IPS-15b (cell line): ENCODE measurements at regions not wholly inside any gene's neighbourhood (a gene's known extent, or its start where the extent isn't known, plus 50 kb on each side); places are given as distances from the start of the nearest gene placed in this dataset.

ENCODE experiments used
- H3K27me3 ChIP-seq: one replicate; pipeline ENCODE4 v1.6.1; 2013; ENCODE audit warnings: low read length; ENCODE audit not compliant: control insufficient read depth, insufficient read depth
- H3K36me3 ChIP-seq: one replicate; pipeline ENCODE4 v1.6.1; 2013; ENCODE audit warnings: low read length; ENCODE audit not compliant: control insufficient read depth, insufficient read depth
- H3K4me1 ChIP-seq: one replicate; pipeline ENCODE4 v1.6.1; 2013; ENCODE audit warnings: mild to moderate bottlenecking, low read length; ENCODE audit not compliant: control insufficient read depth, insufficient read depth
- H3K4me3 ChIP-seq: one replicate; pipeline ENCODE4 v1.5.1; 2013; ENCODE audit warnings: low read depth, low read length
- H3K9ac ChIP-seq: one replicate; pipeline ENCODE4 v1.6.1; 2013; ENCODE audit warnings: low read depth, mild to moderate bottlenecking, low read length
- H3K9me3 ChIP-seq: one replicate; pipeline ENCODE4 v1.6.1; 2013; ENCODE audit warnings: mild to moderate bottlenecking, low read length; ENCODE audit not compliant: control insufficient read depth, insufficient read depth

DNA sequence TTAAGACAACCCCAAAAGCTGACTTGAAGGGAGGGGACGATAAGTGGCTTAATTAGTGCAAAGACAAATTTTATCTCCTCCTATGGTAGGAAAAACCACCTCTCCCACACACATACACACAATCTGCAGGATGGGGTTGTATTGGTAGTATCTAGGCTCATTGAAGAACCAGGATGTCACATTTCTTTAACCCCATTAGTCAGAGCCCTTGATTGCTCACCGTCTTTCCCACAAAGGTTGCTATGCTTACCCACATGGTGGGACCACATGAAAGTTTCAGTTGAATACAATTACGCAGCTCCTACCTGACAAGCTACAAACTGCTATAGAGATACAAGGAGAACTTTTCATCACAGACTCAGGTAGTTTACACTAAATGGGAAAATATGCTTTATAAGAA, 765.0 kb upstream of the CELF4 start:
- H3K27me3 ChIP-seq = no peaks in the 10 kb centered on the region
- H3K4me3 ChIP-seq = no peak overlapping the region
- no peaks in the 10 kb centered on the region for H3K9me3 ChIP-seq
- H3K9ac ChIP-seq = no peak overlapping the region
- H3K4me1 ChIP-seq = no peaks in the 10 kb centered on the region
- no peaks in the 10 kb centered on the region for H3K36me3 ChIP-seq

DNA sequence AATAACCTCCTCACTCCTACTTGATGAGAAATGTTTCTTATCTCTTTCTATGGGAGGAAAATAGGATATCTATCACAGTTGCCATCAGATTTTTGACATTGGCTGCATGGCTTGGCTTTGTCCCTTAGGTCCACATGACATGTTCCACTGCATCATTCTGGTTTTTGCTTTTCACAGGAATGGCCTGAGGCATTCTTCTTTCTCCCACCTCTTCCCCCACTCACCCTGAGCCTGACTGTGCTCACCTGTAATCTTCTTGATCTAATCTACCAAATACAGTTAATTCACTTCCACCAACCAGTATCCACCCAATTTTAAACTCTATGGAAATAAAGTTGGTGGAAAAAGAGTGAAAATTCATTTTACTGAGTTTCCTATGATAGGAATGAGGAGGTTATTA, 763.5 kb upstream of the CELF4 start:
- no peaks in the 10 kb centered on the region for H3K9me3 ChIP-seq
- no peaks in the 10 kb centered on the region for H3K4me1 ChIP-seq
- H3K4me3 ChIP-seq = no peak overlapping the region
- no peaks in the 10 kb centered on the region for H3K27me3 ChIP-seq
- no peak overlapping the region for H3K9ac ChIP-seq
- no peaks in the 10 kb centered on the region for H3K36me3 ChIP-seq

DNA sequence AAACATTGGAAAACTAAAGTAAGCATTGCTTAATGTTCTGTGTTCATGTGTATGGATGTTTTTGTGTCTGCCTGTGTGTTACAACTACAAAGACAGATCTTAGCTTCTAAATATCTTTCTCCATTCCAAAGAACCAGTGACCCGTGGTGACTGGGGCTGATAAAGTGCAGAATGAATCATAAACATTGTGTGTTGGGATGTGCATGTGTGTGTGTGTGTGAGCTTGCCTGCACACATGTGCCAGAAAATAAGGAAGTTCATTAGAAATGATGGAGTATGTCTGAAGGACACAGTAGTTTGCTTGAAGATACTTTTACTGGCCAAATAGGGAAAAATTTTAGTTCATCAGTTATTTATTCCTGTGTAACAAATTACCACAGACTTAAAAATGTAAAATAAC, 756.6 kb upstream of the CELF4 start:
- Histone ChIP-seq H3K4me3 (no peak overlapping the region), H3K27me3 (no peaks in the 10 kb centered on the region), H3K9me3 (no peaks in the 10 kb centered on the region), H3K9ac (no peak overlapping the region), H3K4me1 (no peaks in the 10 kb centered on the region), H3K36me3 (no peaks in the 10 kb centered on the region)

DNA sequence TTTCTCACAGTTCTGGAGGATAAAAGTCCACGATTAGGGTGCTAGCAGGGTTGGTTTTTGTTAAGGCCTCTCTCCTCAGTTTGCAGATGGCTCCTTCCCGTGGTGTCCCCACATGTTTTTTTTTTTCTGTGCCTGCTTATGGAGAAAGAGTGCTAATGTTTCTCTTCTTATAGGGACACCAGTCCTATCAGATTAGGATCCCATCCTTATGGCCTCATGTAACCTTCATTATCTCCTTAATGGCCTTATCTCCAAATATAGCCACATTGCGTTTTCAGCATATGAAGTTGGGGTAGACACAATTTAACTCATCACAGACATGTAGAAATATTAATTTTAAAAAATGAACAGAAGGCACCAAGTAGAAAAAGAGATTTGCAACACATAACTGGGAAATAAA, 755.7 kb upstream of the CELF4 start:
- Histone ChIP-seq H3K4me1 (no peaks in the 10 kb centered on the region), H3K36me3 (no peaks in the 10 kb centered on the region), H3K4me3 (no peak overlapping the region), H3K9ac (no peak overlapping the region), H3K27me3 (no peaks in the 10 kb centered on the region), H3K9me3 (no peaks in the 10 kb centered on the region)

DNA sequence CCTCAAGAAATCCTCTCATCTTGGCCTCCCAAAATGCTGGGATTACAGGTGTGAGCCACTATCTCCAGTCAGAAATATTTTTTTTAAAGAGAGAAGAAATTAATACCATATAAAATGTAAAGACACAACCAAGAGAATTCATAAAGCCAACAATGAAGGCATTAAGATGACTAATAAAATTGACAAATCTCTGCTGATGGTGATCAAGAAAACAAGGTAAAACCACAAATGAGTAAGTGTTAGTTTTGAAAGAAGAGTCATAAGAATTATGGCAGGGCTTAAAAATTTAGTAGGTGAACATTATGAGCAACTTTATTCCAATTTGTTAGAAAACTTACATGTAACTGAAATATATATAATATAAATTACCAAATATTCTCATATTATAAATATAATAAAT, 752.8 kb upstream of the CELF4 start:
- H3K9me3 ChIP-seq = no peaks in the 10 kb centered on the region

DNA sequence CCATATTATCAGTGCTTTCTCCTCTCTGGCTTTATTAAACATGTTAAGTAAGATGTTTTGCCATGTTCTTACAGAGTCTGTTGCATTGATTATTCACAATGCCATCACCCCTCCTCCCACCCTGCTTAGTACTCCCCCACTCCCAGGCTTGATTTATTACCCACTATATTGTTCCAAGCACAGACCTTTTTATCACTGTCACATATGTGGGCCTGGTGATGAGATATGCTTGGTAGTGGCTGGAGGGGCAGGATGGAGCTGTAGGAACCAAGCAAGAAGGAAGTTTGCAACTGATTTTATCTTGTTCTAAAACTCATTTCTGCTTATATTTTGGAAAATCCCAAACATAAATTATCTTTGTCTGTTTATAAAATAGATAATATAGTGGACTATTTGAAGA, 748.2 kb upstream of the CELF4 start:
- Histone ChIP-seq H3K27me3 (no peaks in the 10 kb centered on the region), H3K4me1 (no peaks in the 10 kb centered on the region), H3K4me3 (no peak overlapping the region), H3K36me3 (no peaks in the 10 kb centered on the region), H3K9ac (no peak overlapping the region), H3K9me3 (no peaks in the 10 kb centered on the region)

More for the DNA sequence above, 752.8 kb upstream of the CELF4 start:
- Histone ChIP-seq H3K4me1 (no peaks in the 10 kb centered on the region), H3K4me3 (no peak overlapping the region), H3K9ac (no peak overlapping the region), H3K27me3 (no peaks in the 10 kb centered on the region), H3K36me3 (no peaks in the 10 kb centered on the region)

DNA sequence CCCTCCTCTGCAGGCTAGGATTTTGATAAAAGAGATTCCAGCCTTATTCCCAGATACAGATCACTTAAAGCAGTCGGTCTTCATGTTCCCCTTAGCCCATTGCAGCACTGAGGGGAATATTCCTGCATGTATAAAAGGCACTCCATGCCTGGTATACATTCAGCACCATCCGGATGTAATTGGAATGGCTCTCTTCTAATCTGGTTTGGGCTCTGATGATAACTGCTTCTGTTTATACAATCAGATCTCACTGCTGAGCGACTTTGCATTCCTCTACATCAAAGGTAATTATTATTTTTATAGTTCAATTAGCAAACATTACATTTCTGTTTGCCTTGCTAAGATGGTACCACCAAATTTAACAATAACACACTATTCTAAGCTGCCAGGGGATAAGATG, 746.9 kb upstream of the CELF4 start:
- Histone ChIP-seq H3K4me1 (no peaks in the 10 kb centered on the region), H3K4me3 (no peak overlapping the region), H3K9me3 (no peaks in the 10 kb centered on the region), H3K27me3 (no peaks in the 10 kb centered on the region), H3K9ac (no peak overlapping the region), H3K36me3 (no peaks in the 10 kb centered on the region)

DNA sequence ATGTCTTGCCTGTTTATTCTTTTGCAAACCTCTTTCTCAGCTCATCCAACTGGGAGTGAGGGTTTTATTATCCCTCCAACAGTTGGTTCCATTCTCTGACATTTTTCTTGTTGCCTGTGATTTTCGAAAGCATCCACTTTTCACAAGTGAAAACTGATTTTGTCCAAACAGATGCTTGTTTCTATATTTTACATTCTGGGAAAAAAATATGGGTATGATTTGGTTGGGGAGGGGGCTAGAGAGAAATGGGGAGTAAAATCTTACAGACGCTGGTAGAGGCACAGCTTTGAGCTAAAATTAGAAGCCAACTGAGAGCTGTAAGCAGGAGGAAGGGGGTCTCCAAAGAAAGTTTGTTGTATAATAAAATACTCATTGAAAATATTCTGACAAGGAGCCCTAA, 745.3 kb upstream of the CELF4 start:
- Histone ChIP-seq H3K36me3 (no peaks in the 10 kb centered on the region), H3K9ac (no peak overlapping the region), H3K4me3 (no peak overlapping the region), H3K9me3 (no peaks in the 10 kb centered on the region), H3K4me1 (no peaks in the 10 kb centered on the region), H3K27me3 (no peaks in the 10 kb centered on the region)

DNA sequence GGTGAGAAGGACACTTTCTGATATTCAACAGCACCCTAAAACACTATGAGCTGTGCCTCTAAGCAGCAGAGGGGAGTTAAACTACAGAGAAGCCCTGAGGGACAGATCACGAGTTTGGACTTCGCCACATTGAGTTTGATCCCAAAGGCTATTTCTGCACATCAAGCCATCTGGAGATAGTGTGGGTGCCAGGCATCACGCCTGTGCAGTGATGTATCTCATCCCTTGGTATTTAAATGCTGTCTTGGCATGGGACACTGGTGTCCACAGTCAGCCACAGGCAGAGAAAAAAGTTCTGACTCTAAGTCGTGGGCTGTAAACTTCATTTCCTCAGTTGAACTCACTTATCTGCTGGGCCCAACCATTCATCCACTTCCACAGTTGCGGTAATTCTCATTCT, 742.3 kb upstream of the CELF4 start:
- Histone ChIP-seq H3K9ac (no peak overlapping the region), H3K9me3 (no peaks in the 10 kb centered on the region), H3K4me3 (no peak overlapping the region), H3K27me3 (no peaks in the 10 kb centered on the region), H3K4me1 (peaks cover 5% of the 10 kb centered on the region), H3K36me3 (no peaks in the 10 kb centered on the region)

DNA sequence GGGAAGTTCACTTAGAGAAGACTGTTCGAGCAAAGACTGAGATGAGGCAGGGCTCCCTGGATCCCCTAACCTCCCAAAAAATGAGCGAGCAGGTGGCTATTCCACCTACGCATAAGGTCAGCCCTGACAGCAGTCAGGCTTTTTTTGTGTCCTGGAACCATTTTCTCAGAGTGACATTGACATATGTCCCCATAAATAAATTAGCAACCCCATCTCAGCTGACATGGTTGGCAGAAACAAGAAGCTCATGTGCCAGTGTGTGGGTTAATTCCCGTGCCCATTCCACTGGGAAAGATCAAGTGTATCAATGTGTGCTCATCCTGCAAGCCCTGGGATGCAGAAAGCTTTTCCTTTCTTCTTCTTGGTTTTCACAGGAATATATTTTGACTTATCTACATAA, 740.4 kb upstream of the CELF4 start:
- H3K4me3 ChIP-seq = no peak overlapping the region
- H3K27me3 ChIP-seq = no peaks in the 10 kb centered on the region
- H3K9ac ChIP-seq = no peak overlapping the region
- no peaks in the 10 kb centered on the region for H3K36me3 ChIP-seq
- peaks cover 5% of the 10 kb centered on the region for H3K4me1 ChIP-seq
- no peaks in the 10 kb centered on the region for H3K9me3 ChIP-seq

DNA sequence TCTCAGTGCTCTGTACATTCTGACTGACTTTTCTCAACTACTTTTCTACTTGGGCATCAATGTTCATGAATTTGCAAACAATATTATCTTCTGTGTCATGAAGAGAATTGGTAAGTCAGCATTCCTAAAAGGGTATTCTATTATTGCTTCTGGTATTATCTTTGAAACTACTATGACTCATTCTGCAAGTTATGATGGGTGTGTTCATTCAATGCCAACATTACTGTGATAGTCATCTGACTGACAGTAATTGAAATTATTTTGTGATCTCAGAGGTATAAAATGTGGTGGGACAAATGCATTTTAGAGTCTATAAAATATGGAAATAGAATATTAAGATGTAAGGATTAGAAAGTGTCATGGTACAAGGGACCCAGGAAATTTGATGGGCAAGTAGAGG, 736.0 kb upstream of the CELF4 start:
- H3K9ac ChIP-seq = no peak overlapping the region
- peaks cover 5% of the 10 kb centered on the region for H3K4me1 ChIP-seq
- no peaks in the 10 kb centered on the region for H3K9me3 ChIP-seq
- H3K4me3 ChIP-seq = no peak overlapping the region
- H3K27me3 ChIP-seq = no peaks in the 10 kb centered on the region
- H3K36me3 ChIP-seq = no peaks in the 10 kb centered on the region

DNA sequence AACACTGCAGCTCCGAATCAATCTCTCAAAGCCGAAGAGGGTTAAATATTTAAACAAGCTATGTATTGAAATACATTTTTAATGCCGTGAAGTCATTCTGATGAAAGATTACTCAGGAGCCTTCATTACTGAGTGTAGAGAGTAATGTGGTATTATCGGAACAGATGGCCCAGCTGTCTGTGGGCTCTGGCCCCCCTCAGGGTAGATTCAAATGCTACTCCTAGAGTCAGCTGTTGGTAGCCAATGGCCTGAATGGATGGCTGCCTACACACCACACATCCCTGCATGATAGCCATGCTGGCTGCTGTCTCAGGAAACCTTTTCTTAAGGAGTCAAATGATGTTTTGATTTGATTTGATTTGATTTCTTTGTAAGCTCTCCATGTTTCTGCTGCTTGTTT, 732.3 kb upstream of the CELF4 start:
- H3K36me3 ChIP-seq = no peaks in the 10 kb centered on the region
- no peak overlapping the region for H3K4me3 ChIP-seq
- H3K9ac ChIP-seq = no peak overlapping the region
- H3K27me3 ChIP-seq = no peaks in the 10 kb centered on the region
- H3K4me1 ChIP-seq = no peaks in the 10 kb centered on the region
- H3K9me3 ChIP-seq = no peaks in the 10 kb centered on the region

DNA sequence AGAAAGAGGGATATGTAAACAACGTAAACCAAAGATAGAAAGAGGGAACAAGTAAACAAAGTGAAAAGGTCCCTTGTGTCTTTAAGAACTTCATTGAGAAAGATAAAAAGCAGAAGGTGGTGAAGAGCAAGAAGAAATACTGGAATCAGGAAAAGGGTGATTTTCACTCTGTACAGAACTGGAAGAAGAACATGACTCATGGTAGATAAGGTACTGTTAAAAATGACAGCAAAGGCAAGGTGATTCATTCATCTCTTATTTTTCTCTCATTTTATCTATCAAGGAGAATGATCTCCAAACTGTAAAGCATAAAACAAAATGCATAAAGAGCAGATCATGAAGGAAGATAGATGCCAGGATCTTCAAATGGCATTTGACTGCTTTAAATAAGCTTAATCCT, 724.6 kb upstream of the CELF4 start:
- no peak overlapping the region for H3K9ac ChIP-seq
- H3K9me3 ChIP-seq = no peaks in the 10 kb centered on the region
- no peaks in the 10 kb centered on the region for H3K27me3 ChIP-seq

More for the DNA sequence above, 724.6 kb upstream of the CELF4 start:
- Histone ChIP-seq H3K4me1 (no peaks in the 10 kb centered on the region), H3K36me3 (no peaks in the 10 kb centered on the region), H3K4me3 (no peak overlapping the region)
